ENCODE measurements at regions not wholly inside any gene's neighbourhood (a gene's known extent, or its start where the extent isn't known, plus 50 kb on each side); places are given as distances from the start of the nearest gene placed in this dataset.
"Not testable (repeated sequence)": the region's sequence is repeated elsewhere in the genome, so short reads cannot be mapped to it uniquely, and the experiment has no call there.

- no peaks in the 10 kb centered on the region for H3K36me3 ChIP-seq (ENCODE audit: control insufficient read depth, insufficient read depth, low read length)
- H3K9me3 ChIP-seq (ENCODE audit: control insufficient read depth, insufficient read depth, low read length), result no peaks in the 10 kb centered on the region
- no CpG with 5 or more reads among the region's 3 CpGs for WGBS (ENCODE audit: insufficient coverage, insufficient read length)
- DNase-seq (ENCODE audit: low read depth, low spot score), result no peak
- no peaks in the 10 kb centered on the region for H3K4me1 ChIP-seq (ENCODE audit: control insufficient read depth, insufficient read depth, low read length)
- H3K4me3 ChIP-seq (ENCODE audit: low read length), result no peak overlapping the region
- no peak overlapping the region for H3K27ac ChIP-seq (ENCODE audit: low read length)
- H3K27me3 ChIP-seq (ENCODE audit: control insufficient read depth, insufficient read depth, low read length), result no peaks in the 10 kb centered on the region
Observed at GRCh38 chr16:61460020-61460419, 576.2 kb downstream of the CDH8 start.

DNA sequence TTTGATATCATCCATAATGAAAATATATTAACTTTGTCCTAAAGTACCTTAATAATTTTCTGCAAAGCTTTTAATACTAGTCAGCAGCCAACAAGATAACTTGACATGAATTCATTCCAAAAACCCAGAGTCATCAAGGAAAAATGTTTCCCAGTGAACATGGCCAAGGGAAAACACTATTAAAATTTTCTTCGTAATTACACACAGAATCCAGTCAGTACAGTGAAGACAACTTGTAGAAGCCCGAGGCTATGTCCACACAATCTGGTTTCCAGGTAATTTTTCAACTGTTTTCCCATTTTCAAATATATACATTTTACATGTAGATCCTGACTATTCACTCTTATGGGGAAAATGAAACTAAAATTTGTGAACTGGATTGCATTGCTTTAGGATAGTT lies 600.9 kb downstream of the CDH8 start:
- H3K27ac ChIP-seq (ENCODE audit: low read length), result no peak overlapping the region
- WGBS (ENCODE audit: insufficient coverage, insufficient read length), result no CpG with 5 or more reads among the region's 2 CpGs
- DNase-seq (ENCODE audit: low read depth, low spot score), result no peak
- H3K36me3 ChIP-seq (ENCODE audit: control insufficient read depth, insufficient read depth, low read length), result no peaks in the 10 kb centered on the region
- no peak overlapping the region for H3K4me3 ChIP-seq (ENCODE audit: low read length)
- H3K9me3 ChIP-seq (ENCODE audit: control insufficient read depth, insufficient read depth, low read length), result no peaks in the 10 kb centered on the region
- H3K27me3 ChIP-seq (ENCODE audit: control insufficient read depth, insufficient read depth, low read length), result no peaks in the 10 kb centered on the region
- no peaks in the 10 kb centered on the region for H3K4me1 ChIP-seq (ENCODE audit: control insufficient read depth, insufficient read depth, low read length)

DNA sequence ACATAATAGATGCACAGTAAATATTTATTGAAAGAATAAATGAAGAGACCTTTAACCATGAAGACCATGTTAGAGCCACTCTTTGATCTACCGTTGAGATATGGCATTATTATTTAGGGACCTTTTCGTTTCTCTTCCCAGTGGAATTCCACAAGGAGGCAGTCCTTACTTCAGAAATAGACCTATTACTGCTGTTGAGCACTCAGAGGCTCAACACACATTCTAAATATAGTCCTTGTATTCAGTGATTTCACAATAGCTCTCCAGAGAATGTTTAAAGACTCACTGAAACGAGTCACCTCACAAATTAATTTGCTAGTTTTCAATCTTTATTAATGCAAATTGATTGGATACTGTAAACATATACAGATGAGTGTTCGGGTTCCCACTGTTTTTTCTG lies 603.8 kb downstream of the CDH8 start:
- no peaks in the 10 kb centered on the region for H3K9me3 ChIP-seq (ENCODE audit: control insufficient read depth, insufficient read depth, low read length)
- WGBS (ENCODE audit: insufficient coverage, insufficient read length), result no CpG with 5 or more reads among the region's 4 CpGs
- H3K27me3 ChIP-seq (ENCODE audit: control insufficient read depth, insufficient read depth, low read length), result no peaks in the 10 kb centered on the region
- H3K27ac ChIP-seq (ENCODE audit: low read length), result no peak overlapping the region
- no peaks in the 10 kb centered on the region for H3K4me1 ChIP-seq (ENCODE audit: control insufficient read depth, insufficient read depth, low read length)
- no peak overlapping the region for H3K4me3 ChIP-seq (ENCODE audit: low read length)
- DNase-seq (ENCODE audit: low read depth, low spot score), result no peak
- no peaks in the 10 kb centered on the region for H3K36me3 ChIP-seq (ENCODE audit: control insufficient read depth, insufficient read depth, low read length)

DNA sequence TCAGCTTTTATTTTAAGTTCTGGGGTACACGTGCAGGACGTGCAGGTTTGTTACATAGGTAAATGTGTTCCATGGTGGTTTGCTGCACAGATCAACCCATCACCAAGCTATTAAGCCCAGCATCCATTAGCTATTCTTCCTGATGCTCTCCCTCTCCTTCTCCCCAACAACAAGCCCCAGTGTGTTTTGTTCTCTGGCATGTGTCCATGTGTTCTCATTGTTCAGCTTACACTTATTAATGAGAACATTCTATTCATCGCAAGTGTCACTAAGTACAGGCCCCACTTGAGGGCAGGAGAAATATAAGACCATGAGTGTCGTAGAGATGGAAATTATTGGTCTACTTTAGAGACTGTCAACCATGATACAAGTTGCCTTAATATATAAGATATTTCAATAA lies 615.1 kb downstream of the CDH8 start:
- Histone ChIP-seq H3K4me1 (ENCODE audit: control insufficient read depth, insufficient read depth, low read length) (no peaks in the 10 kb centered on the region), H3K27ac (ENCODE audit: low read length) (no peak overlapping the region), H3K9me3 (ENCODE audit: control insufficient read depth, insufficient read depth, low read length) (no peaks in the 10 kb centered on the region), H3K36me3 (ENCODE audit: control insufficient read depth, insufficient read depth, low read length) (no peaks in the 10 kb centered on the region), H3K27me3 (ENCODE audit: control insufficient read depth, insufficient read depth, low read length) (no peaks in the 10 kb centered on the region), H3K4me3 (ENCODE audit: low read length) (no peak overlapping the region)
- no CpG with 5 or more reads among the region's 4 CpGs for WGBS (ENCODE audit: insufficient coverage, insufficient read length)
- DNase-seq (ENCODE audit: low read depth, low spot score), result no peak

GRCh38 chr16:61419791-61420190 lies 616.4 kb downstream of the CDH8 start:
- no peaks in the 10 kb centered on the region for H3K9me3 ChIP-seq (ENCODE audit: control insufficient read depth, insufficient read depth, low read length)
- H3K36me3 ChIP-seq (ENCODE audit: control insufficient read depth, insufficient read depth, low read length), result no peaks in the 10 kb centered on the region
- H3K4me1 ChIP-seq (ENCODE audit: control insufficient read depth, insufficient read depth, low read length), result peaks cover 1% of the 10 kb centered on the region; the same call in 1 of the 2 replicates
- no CpG with 5 or more reads among the region's 2 CpGs for WGBS (ENCODE audit: insufficient coverage, insufficient read length)
- no peaks in the 10 kb centered on the region for H3K27me3 ChIP-seq (ENCODE audit: control insufficient read depth, insufficient read depth, low read length)
- no peak overlapping the region for H3K4me3 ChIP-seq (ENCODE audit: low read length)
- no peak overlapping the region for H3K27ac ChIP-seq (ENCODE audit: low read length)
- DNase-seq (ENCODE audit: low read depth, low spot score), result no peak

DNA sequence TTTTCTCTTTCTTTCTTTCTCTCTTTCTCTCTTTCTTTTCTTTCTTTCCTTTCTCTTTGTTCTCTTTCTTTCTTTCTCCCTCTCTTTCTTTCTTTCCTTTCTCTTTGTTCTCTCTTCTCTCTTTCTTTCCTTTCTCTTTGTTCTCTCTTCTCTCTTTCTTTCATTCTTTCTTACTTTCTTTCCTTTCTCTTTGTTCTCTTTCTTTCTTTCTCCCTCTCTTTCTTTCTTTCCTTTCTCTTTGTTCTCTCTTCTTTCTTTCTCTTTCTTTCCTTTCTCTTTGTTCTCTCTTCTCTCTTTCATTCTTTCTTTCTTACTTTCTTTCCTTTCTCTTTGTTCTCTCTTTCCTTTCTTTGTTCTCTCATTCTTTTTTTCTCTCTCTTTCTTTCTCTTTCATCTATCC lies 617.4 kb downstream of the CDH8 start:
- H3K4me3 ChIP-seq (ENCODE audit: low read length); H3K9me3 ChIP-seq (ENCODE audit: control insufficient read depth, insufficient read depth, low read length); DNase-seq (ENCODE audit: low read depth, low spot score); H3K27me3 ChIP-seq (ENCODE audit: control insufficient read depth, insufficient read depth, low read length); H3K36me3 ChIP-seq (ENCODE audit: control insufficient read depth, insufficient read depth, low read length); H3K4me1 ChIP-seq (ENCODE audit: control insufficient read depth, insufficient read depth, low read length); H3K27ac ChIP-seq (ENCODE audit: low read length): not testable (repeated sequence)

DNA sequence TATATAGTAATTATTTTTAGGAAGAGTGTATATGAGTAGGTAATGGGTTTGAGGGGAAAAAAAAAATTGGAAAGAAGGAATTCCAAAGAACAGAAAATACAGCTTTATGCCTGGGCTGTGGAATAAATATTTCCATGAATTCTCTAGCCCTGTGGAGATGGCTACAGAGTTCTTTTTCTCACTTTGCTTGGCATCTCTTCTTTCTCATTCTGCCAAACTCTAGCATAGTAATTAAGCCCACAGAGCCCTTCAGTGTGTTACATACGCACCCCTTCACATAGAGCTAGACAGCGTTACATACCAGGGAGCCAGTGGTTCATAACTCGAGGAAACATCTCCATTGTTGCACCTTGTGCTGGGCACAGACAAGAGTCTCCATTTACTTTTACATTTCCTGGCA lies 621.1 kb downstream of the CDH8 start:
- H3K27ac ChIP-seq (ENCODE audit: low read length), result no peak overlapping the region
- DNase-seq (ENCODE audit: low read depth, low spot score), result no peak

GRCh38 chr16:61413021-61413420 lies 623.2 kb downstream of the CDH8 start:
- Histone ChIP-seq H3K27me3 (ENCODE audit: control insufficient read depth, insufficient read depth, low read length) (no peaks in the 10 kb centered on the region), H3K4me1 (ENCODE audit: control insufficient read depth, insufficient read depth, low read length) (peaks cover 1% of the 10 kb centered on the region; the same call in 1 of the 2 replicates), H3K9me3 (ENCODE audit: control insufficient read depth, insufficient read depth, low read length) (no peaks in the 10 kb centered on the region), H3K36me3 (ENCODE audit: control insufficient read depth, insufficient read depth, low read length) (no peaks in the 10 kb centered on the region), H3K4me3 (ENCODE audit: low read length) (no peak overlapping the region), H3K27ac (ENCODE audit: low read length) (no peak overlapping the region)
- no CpG with 5 or more reads among the region's 5 CpGs for WGBS (ENCODE audit: insufficient coverage, insufficient read length)
- DNase-seq (ENCODE audit: low read depth, low spot score), result no peak

More for the DNA sequence above, 621.1 kb downstream of the CDH8 start:
- no peaks in the 10 kb centered on the region for H3K9me3 ChIP-seq (ENCODE audit: control insufficient read depth, insufficient read depth, low read length)
- peaks cover 1% of the 10 kb centered on the region; the same call in 1 of the 2 replicates for H3K4me1 ChIP-seq (ENCODE audit: control insufficient read depth, insufficient read depth, low read length)
- WGBS (ENCODE audit: insufficient coverage, insufficient read length), result no CpG with 5 or more reads among the region's 3 CpGs
- no peak overlapping the region for H3K4me3 ChIP-seq (ENCODE audit: low read length)
- no peaks in the 10 kb centered on the region for H3K36me3 ChIP-seq (ENCODE audit: control insufficient read depth, insufficient read depth, low read length)
- H3K27me3 ChIP-seq (ENCODE audit: control insufficient read depth, insufficient read depth, low read length), result no peaks in the 10 kb centered on the region

DNA sequence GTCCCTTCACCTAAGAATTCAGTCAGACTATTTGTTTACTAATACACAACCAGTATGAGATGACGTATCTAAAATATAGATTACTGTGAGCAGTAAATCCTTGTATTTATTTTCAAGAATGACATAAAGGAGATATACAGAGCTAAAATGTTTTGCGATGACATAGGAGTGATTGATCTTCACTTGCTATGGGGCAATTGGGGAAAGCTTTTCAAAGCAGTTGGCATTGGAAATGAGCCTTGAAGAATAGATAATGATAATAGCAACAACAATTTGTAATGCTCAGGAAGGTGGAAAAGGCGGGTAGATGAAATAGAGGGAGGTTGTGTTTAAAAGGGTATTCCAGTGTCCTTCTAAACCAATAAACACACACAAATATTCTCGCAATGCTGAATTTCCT lies 623.7 kb downstream of the CDH8 start:
- WGBS (ENCODE audit: insufficient coverage, insufficient read length), result no CpG with 5 or more reads among the region's 4 CpGs
- peaks cover 1% of the 10 kb centered on the region; the same call in 1 of the 2 replicates for H3K4me1 ChIP-seq (ENCODE audit: control insufficient read depth, insufficient read depth, low read length)
- DNase-seq (ENCODE audit: low read depth, low spot score), result no peak
- no peaks in the 10 kb centered on the region for H3K36me3 ChIP-seq (ENCODE audit: control insufficient read depth, insufficient read depth, low read length)
- no peak overlapping the region for H3K4me3 ChIP-seq (ENCODE audit: low read length)
- H3K9me3 ChIP-seq (ENCODE audit: control insufficient read depth, insufficient read depth, low read length), result no peaks in the 10 kb centered on the region
- H3K27me3 ChIP-seq (ENCODE audit: control insufficient read depth, insufficient read depth, low read length), result no peaks in the 10 kb centered on the region
- no peak overlapping the region for H3K27ac ChIP-seq (ENCODE audit: low read length)

- H3K4me3 ChIP-seq (ENCODE audit: low read length), result no peak overlapping the region
- H3K36me3 ChIP-seq (ENCODE audit: control insufficient read depth, insufficient read depth, low read length), result no peaks in the 10 kb centered on the region
- no peak for DNase-seq (ENCODE audit: low read depth, low spot score)
- no peaks in the 10 kb centered on the region for H3K27me3 ChIP-seq (ENCODE audit: control insufficient read depth, insufficient read depth, low read length)
- H3K9me3 ChIP-seq (ENCODE audit: control insufficient read depth, insufficient read depth, low read length), result no peaks in the 10 kb centered on the region
- H3K27ac ChIP-seq (ENCODE audit: low read length), result no peak overlapping the region
- no peaks in the 10 kb centered on the region for H3K4me1 ChIP-seq (ENCODE audit: control insufficient read depth, insufficient read depth, low read length)
Observed at GRCh38 chr16:61409604-61410003, 626.6 kb downstream of the CDH8 start.

GRCh38 chr16:61403386-61403785 lies 632.9 kb downstream of the CDH8 start:
- Histone ChIP-seq H3K27me3 (ENCODE audit: control insufficient read depth, insufficient read depth, low read length) (no peaks in the 10 kb centered on the region), H3K4me3 (ENCODE audit: low read length) (no peak overlapping the region), H3K4me1 (ENCODE audit: control insufficient read depth, insufficient read depth, low read length) (no peaks in the 10 kb centered on the region), H3K9me3 (ENCODE audit: control insufficient read depth, insufficient read depth, low read length) (no peaks in the 10 kb centered on the region), H3K27ac (ENCODE audit: low read length) (no peak overlapping the region), H3K36me3 (ENCODE audit: control insufficient read depth, insufficient read depth, low read length) (no peaks in the 10 kb centered on the region)
- no peak for DNase-seq (ENCODE audit: low read depth, low spot score)
- no CpG with 5 or more reads among the region's 4 CpGs for WGBS (ENCODE audit: insufficient coverage, insufficient read length)
